Central memory CD8-positive, alpha-beta T cell (primary cell): ENCODE measurements at regions not wholly inside any gene's neighbourhood (a gene's known extent, or its start where the extent isn't known, plus 50 kb on each side); places are given as distances from the start of the nearest gene placed in this dataset.

Experiments used
- ATAC-seq: fragments of 150-1000 bp; cut with Tn5 transposase; replicated peaks from 2 replicates; pipeline ENCODE4 v1.10.0; 2022; ENCODE audit warnings: mild to moderate bottlenecking, moderate FRiP score, moderate number of reproducible peaks; ENCODE audit not compliant: poor library complexity, severe bottlenecking; ENCODE audit errors: extremely low read depth
- DNase-seq, 2 donors: peaks; one replicate each; pipeline ENCODE4 v3.0.0; 2021; ENCODE audit warnings: low spot score in 2 of 2
- H3K27ac Mint-ChIP-seq: one replicate; pipeline ENCODE4 v1.8.0; 2022; ENCODE audit warnings: low read depth, mild to moderate bottlenecking, moderate library complexity, mixed read lengths
- H3K27me3 Mint-ChIP-seq: one replicate; pipeline ENCODE4 v1.8.0; 2022; ENCODE audit warnings: mixed read lengths
- H3K36me3 Mint-ChIP-seq: one replicate; pipeline ENCODE4 v1.8.0; 2022; ENCODE audit warnings: mild to moderate bottlenecking, moderate library complexity, mixed read lengths; ENCODE audit not compliant: insufficient read depth
- H3K4me1 Mint-ChIP-seq: one replicate; pipeline ENCODE4 v1.8.0; 2022; ENCODE audit warnings: mixed read lengths
- H3K4me3 Mint-ChIP-seq: one replicate; pipeline ENCODE4 v1.8.0; 2022; ENCODE audit warnings: mild to moderate bottlenecking, moderate library complexity, mixed read lengths
- H3K9me3 Mint-ChIP-seq: one replicate; pipeline ENCODE4 v1.8.0; 2022; ENCODE audit warnings: mixed read lengths

GRCh38 chr2:204240961-204241360 lies 304.3 kb upstream of the PARD3B start:
- Mint-ChIP-seq H3K4me3 (no peak overlapping the region), H3K9me3 (no peaks in the 10 kb centered on the region), H3K27me3 (peaks cover 51% of the 10 kb centered on the region), H3K36me3 (no peaks in the 10 kb centered on the region), H3K4me1 (no peaks in the 10 kb centered on the region), H3K27ac (no peak overlapping the region)
- no peak for DNase-seq
- no peak for ATAC-seq

DNA sequence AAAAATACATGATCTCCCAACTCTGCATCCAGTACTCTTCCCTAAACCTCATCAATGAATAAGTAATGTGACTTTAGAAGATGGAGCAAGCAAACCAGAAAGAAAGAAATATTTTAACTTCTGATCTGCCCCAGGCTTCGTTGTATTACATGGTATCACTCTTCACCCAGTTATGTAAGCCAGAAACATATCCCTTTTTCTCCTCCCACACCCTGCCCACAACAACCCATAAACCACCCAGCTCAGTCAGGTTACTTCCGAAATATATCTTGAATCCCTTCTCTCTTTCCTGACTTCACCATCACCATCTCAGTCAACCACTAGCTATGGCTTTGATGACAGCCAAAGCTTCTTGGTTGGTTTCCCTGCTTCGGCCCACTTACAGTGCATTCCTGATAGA lies 295.8 kb upstream of the PARD3B start:
- H3K27ac Mint-ChIP-seq, result no peak overlapping the region

GRCh38 chr2:204250692-204251091 lies 294.6 kb upstream of the PARD3B start:
- peaks cover 61% of the 10 kb centered on the region for H3K27me3 Mint-ChIP-seq
- no peaks in the 10 kb centered on the region for H3K36me3 Mint-ChIP-seq
- H3K4me1 Mint-ChIP-seq, result peaks cover 6% of the 10 kb centered on the region
- no peak for DNase-seq
- no peak for ATAC-seq
- no peak overlapping the region for H3K27ac Mint-ChIP-seq
- no peak overlapping the region for H3K4me3 Mint-ChIP-seq
- no peaks in the 10 kb centered on the region for H3K9me3 Mint-ChIP-seq

More for the DNA sequence above, 295.8 kb upstream of the PARD3B start:
- no peak for ATAC-seq
- Mint-ChIP-seq H3K4me3 (no peak overlapping the region), H3K36me3 (no peaks in the 10 kb centered on the region), H3K9me3 (no peaks in the 10 kb centered on the region), H3K4me1 (peaks cover 6% of the 10 kb centered on the region), H3K27me3 (peaks cover 61% of the 10 kb centered on the region)
- DNase-seq, result no peak

DNA sequence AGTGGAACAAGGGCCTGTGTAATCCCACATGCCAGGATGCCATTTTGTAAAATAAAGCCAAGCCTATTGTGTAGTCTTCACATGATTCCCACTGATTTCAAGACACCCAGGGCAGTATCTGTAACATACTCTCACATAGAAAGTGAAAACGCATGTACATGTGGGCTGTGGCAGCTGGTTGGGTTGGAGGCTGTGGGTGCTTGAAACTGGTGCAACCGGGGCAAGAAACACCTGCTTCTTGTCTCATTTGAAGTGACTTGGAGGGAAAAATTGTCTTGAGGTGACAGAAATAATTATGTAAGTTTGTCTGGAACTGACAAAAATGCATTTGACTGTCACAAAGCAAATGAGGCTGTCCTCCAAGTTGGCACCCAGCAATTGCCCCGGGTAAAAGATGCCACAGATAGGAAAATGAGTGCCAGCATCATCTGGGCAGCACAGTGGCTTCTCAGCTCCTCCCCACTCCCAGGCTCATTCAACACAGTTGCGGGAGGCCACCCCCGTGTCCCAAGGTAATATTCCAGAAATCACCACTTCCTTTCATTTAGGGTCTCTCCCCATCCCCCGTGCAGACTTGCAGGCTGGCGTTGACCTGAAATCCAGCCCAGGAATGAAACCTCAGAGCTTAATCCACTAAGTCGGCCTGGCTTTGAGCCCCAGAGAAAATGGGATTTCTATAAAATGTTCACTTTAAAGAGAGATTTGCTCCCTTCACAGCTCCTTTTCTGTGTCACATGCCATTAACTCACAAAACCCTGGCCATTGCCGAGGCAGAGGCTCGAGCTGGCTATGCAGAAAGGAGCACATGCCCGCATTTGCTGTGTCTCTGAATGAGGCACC lies 293.9 kb upstream of the PARD3B start:
- Mint-ChIP-seq H3K4me3 (no peak overlapping the region), H3K36me3 (no peaks in the 10 kb centered on the region)
- ATAC-seq, result no peak

DNA sequence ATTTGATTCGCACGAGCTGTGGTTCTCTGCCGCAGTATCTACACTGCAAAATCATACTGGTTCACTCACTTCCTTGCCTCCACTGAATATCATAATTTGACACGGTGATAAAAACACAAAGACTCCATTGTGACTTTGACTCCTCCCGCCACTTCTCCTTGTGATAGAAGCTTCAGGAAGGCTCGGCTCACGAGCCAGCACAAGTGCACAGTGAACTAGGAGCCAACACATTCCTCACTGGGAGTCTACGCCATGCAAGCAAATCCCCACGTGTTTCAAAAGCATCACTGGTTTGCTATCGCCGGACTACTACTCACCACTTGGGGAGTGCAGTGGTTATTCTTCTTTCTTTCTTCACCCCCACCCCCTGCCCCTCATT lies 293.3 kb upstream of the PARD3B start:
- peaks cover 63% of the 10 kb centered on the region for H3K27me3 Mint-ChIP-seq

More for the DNA sequence above, 293.9 kb upstream of the PARD3B start:
- H3K27me3 Mint-ChIP-seq, result peaks cover 61% of the 10 kb centered on the region
- H3K9me3 Mint-ChIP-seq, result no peaks in the 10 kb centered on the region
- peaks cover 6% of the 10 kb centered on the region for H3K4me1 Mint-ChIP-seq
- no peak overlapping the region for H3K27ac Mint-ChIP-seq
- no peak for DNase-seq

GRCh38 chr2:204255071-204255470 lies 290.2 kb upstream of the PARD3B start:
- H3K9me3 Mint-ChIP-seq, result no peaks in the 10 kb centered on the region
- ATAC-seq (no peak), DNase-seq (no peak)
- H3K36me3 Mint-ChIP-seq, result no peaks in the 10 kb centered on the region
- H3K27me3 Mint-ChIP-seq, result peaks cover 68% of the 10 kb centered on the region
- H3K4me3 Mint-ChIP-seq, result no peak overlapping the region
- H3K4me1 Mint-ChIP-seq, result peaks cover 6% of the 10 kb centered on the region
- H3K27ac Mint-ChIP-seq, result no peak overlapping the region

More for the DNA sequence above, 293.3 kb upstream of the PARD3B start:
- Mint-ChIP-seq H3K27ac (no peak overlapping the region), H3K4me3 (no peak overlapping the region), H3K36me3 (no peaks in the 10 kb centered on the region), H3K4me1 (peaks cover 6% of the 10 kb centered on the region), H3K9me3 (no peaks in the 10 kb centered on the region)
- DNase-seq, result no peak
- ATAC-seq, result no peak

GRCh38 chr2:204255526-204255925 lies 289.7 kb upstream of the PARD3B start:
- Mint-ChIP-seq H3K27me3 (peaks cover 72% of the 10 kb centered on the region), H3K4me3 (no peak overlapping the region), H3K27ac (no peak overlapping the region), H3K36me3 (no peaks in the 10 kb centered on the region), H3K9me3 (no peaks in the 10 kb centered on the region), H3K4me1 (peaks cover 6% of the 10 kb centered on the region)
- DNase-seq (no peak), ATAC-seq (no peak)

DNA sequence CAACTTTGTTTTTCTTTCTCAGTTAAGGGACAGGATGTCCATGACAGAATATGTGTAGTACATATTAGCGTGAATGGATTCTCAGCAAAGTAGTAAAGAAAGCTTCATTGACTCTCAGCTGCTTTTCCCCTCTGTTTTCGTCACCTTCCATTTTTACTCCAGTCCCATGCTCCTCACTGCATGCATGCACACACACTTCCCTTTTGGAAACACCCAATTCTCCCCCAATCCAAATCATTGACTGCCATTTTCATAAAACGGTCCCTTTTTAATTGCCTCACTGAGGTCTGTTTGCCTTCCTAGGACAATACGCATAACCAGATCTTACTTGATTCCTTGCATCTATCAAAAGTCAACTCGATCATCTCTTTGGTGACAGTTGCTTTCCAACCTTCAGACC lies 287.5 kb upstream of the PARD3B start:
- Mint-ChIP-seq H3K36me3 (no peaks in the 10 kb centered on the region), H3K27me3 (peaks cover 68% of the 10 kb centered on the region), H3K4me3 (no peak overlapping the region), H3K4me1 (no peaks in the 10 kb centered on the region), H3K9me3 (no peaks in the 10 kb centered on the region), H3K27ac (no peak overlapping the region)
- DNase-seq (no peak), ATAC-seq (no peak)

DNA sequence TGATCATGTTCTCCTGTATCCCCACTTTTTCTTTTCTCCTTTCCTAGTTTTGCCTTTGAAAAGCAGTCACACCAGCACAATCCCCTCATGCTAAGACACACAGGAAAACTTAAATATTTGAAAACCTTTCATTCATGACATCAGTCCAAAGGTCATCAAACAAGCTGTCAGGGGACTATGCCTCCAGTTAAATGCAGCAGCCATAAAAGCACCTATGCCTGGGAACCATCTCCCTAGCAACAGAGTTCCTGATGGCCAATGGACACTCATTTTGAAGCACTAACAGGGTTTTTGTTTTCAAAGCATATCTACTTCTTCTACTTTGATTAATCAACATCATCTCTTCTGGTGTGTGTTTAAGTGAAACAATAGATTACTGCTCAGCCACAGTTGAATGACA lies 286.4 kb upstream of the PARD3B start:
- no peaks in the 10 kb centered on the region for H3K9me3 Mint-ChIP-seq
- no peaks in the 10 kb centered on the region for H3K4me1 Mint-ChIP-seq
- no peak overlapping the region for H3K27ac Mint-ChIP-seq
- ATAC-seq, result no peak
- no peak for DNase-seq
- H3K36me3 Mint-ChIP-seq, result no peaks in the 10 kb centered on the region
- no peak overlapping the region for H3K4me3 Mint-ChIP-seq
- H3K27me3 Mint-ChIP-seq, result peaks cover 68% of the 10 kb centered on the region

GRCh38 chr2:204260162-204260877 lies 285.0 kb upstream of the PARD3B start:
- no peak for ATAC-seq
- peaks cover 71% of the 10 kb centered on the region for H3K27me3 Mint-ChIP-seq
- H3K9me3 Mint-ChIP-seq, result no peaks in the 10 kb centered on the region
- no peaks in the 10 kb centered on the region for H3K4me1 Mint-ChIP-seq
- H3K4me3 Mint-ChIP-seq, result no peak overlapping the region
- no peak overlapping the region for H3K27ac Mint-ChIP-seq
- no peak for DNase-seq
- H3K36me3 Mint-ChIP-seq, result no peaks in the 10 kb centered on the region

DNA sequence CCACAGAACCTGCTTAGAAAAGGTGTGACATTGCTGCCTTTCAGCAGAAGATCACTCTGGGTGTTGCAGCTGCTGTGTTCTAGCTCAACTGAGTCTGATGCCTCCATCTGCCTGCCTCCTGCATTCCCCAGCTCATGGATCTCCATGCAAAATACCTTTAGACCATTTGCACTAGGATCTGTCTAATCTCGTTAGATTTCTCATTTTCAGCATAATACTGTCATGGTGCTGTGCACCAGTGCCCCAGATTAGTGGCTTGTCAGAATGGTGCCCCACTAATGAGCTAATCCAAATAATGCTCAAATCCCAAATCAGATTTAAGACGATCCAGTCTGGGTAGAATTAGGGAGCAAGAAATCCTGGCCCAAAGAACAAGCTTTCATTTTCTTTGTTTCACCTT lies 284.4 kb upstream of the PARD3B start:
- Mint-ChIP-seq H3K27ac (no peak overlapping the region), H3K4me3 (no peak overlapping the region), H3K9me3 (no peaks in the 10 kb centered on the region), H3K36me3 (no peaks in the 10 kb centered on the region), H3K27me3 (peaks cover 71% of the 10 kb centered on the region), H3K4me1 (no peaks in the 10 kb centered on the region)
- ATAC-seq (no peak), DNase-seq (no peak)

DNA sequence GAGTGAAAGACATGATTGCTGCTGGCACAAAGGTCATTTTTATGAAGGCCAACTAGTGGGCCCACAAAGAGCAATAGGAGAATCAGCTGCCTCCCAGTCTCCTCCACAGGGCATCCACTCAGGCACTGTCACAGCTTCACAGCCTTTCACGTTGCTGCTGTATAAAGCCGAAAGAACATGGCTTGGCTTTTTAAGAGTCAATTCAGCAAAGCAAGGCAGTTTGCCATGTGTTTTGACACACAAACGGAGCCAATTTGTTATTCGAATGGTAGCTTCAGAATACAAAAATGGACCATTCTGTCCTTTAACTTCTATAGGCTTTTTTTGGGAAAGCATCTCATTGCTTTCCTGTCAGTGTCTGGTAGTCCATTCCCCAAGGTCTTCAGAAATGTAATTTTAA lies 283.4 kb upstream of the PARD3B start:
- Mint-ChIP-seq H3K27me3 (peaks cover 72% of the 10 kb centered on the region), H3K36me3 (no peaks in the 10 kb centered on the region), H3K9me3 (no peaks in the 10 kb centered on the region), H3K4me1 (no peaks in the 10 kb centered on the region), H3K4me3 (no peak overlapping the region), H3K27ac (no peak overlapping the region)
- ATAC-seq (no peak), DNase-seq (no peak)

DNA sequence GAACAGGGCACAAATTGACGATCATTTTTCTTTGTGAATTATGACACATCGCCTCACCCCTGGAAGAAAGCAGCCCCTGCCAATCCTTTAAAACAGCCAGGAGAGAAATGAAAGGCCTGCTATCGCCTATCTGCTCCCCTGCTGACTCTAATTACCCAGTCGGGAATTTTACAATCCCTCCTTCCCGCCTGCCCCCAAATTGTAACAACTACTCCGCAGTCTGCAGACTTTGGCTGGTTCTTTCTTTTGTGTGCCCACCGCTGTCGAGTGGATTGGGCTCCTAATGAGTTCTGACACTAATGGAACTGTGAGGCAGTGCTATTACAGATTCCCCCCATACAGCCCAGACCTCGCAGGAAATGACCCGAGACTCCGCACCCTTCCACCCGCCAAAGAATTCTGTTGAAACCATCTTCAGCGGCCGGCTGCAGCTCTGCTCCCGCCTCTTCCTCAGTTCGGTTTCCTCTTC lies 281.2 kb upstream of the PARD3B start:
- no peak for ATAC-seq
- H3K4me3 Mint-ChIP-seq, result no peak overlapping the region

More for the DNA sequence above, 281.2 kb upstream of the PARD3B start:
- no peak overlapping the region for H3K27ac Mint-ChIP-seq
- H3K4me1 Mint-ChIP-seq, result no peaks in the 10 kb centered on the region
- H3K9me3 Mint-ChIP-seq, result no peaks in the 10 kb centered on the region
- no peaks in the 10 kb centered on the region for H3K36me3 Mint-ChIP-seq
- H3K27me3 Mint-ChIP-seq, result peaks cover 70% of the 10 kb centered on the region
- no peak for DNase-seq
